ENCODE measurements at regions not wholly inside any gene's neighbourhood (a gene's known extent, or its start where the extent isn't known, plus 50 kb on each side); places are given as distances from the start of the nearest gene placed in this dataset.
"Not testable (repeated sequence)": the region's sequence is repeated elsewhere in the genome, so short reads cannot be mapped to it uniquely, and the experiment has no call there.

- no peak for DNase-seq (ENCODE audit: low read depth in 2 of 2)
These were observed 62.9 kb downstream of the GLRX5 start for GRCh38 chr14:95597784-95598211.

- DNase-seq (ENCODE audit: low read depth in 2 of 2), result no peak
These were observed 66.8 kb downstream of the GLRX5 start for GRCh38 chr14:95601650-95602049.

- no peak for DNase-seq (ENCODE audit: low read depth in 2 of 2)
These were observed 68.6 kb downstream of the GLRX5 start for GRCh38 chr14:95603415-95603814.

- no peak for DNase-seq (ENCODE audit: low read depth in 2 of 2)
These were observed 71.4 kb downstream of the GLRX5 start for GRCh38 chr14:95606266-95606665.

GRCh38 chr14:95608637-95609235, 73.9 kb downstream of the GLRX5 start:
- DNase-seq (ENCODE audit: low read depth in 2 of 2), result no peak

GRCh38 chr14:95609398-95609990, 74.6 kb downstream of the GLRX5 start:
- DNase-seq (ENCODE audit: low read depth in 2 of 2), result no peak

- no peak for DNase-seq (ENCODE audit: low read depth in 2 of 2)
These were observed 74.8 kb upstream of the TCL1B start for GRCh38 chr14:95611293-95611880.

- DNase-seq (ENCODE audit: low read depth in 2 of 2), result no peak
These were observed 71.9 kb upstream of the TCL1B start for GRCh38 chr14:95614349-95614748.

- no peak for DNase-seq (ENCODE audit: low read depth in 2 of 2)
These were observed 69.5 kb upstream of the TCL1B start for GRCh38 chr14:95616745-95617144.

- DNase-seq (ENCODE audit: low read depth in 2 of 2), result no peak
These were observed 66.3 kb upstream of the TCL1B start for GRCh38 chr14:95619785-95620417.

- DNase-seq (ENCODE audit: low read depth in 2 of 2), result peak in 1 of 2 donors; percentile 1
These were observed 65.6 kb upstream of the TCL1B start for GRCh38 chr14:95620659-95621059.

- no peak for DNase-seq (ENCODE audit: low read depth in 2 of 2)
These were observed 63.0 kb upstream of the TCL1B start for GRCh38 chr14:95623195-95623594.

GRCh38 chr14:95625710-95626109, 60.5 kb upstream of the TCL1B start:
- DNase-seq (ENCODE audit: low read depth in 2 of 2), result not testable (repeated sequence)

- no peak for DNase-seq (ENCODE audit: low read depth in 2 of 2)
These were observed 51.2 kb upstream of the TCL1B start for GRCh38 chr14:95635051-95635450.
